ENCODE measurements at regions not wholly inside any gene's neighbourhood (a gene's known extent, or its start where the extent isn't known, plus 50 kb on each side); places are given as distances from the start of the nearest gene placed in this dataset.

- Histone ChIP-seq H4K20me1 (replicated peaks; ENCODE audit: control insufficient read depth, insufficient read depth, low read length) (no peaks in the 10 kb centered on the region), H3K4me1 (replicated peaks in 1 of 2; ENCODE audit: control insufficient read depth in 2 of 2, insufficient read depth in 2 of 2, low read length in 2 of 2) (no peaks in the 10 kb centered on the region), H3K9me1 (ENCODE audit: control insufficient read depth, insufficient read depth, low read length) (no peaks in the 10 kb centered on the region), H3K79me2 (ENCODE audit: control insufficient read depth, insufficient read depth, low read length) (no peaks in the 10 kb centered on the region), H3K4me3 (no peak overlapping the region), H3K27ac (ENCODE audit: extremely low read depth, low read depth, low read length) (no peak overlapping the region), H3K4me2 (ENCODE audit: insufficient read depth, low read length) (no peak overlapping the region), H3K9ac (ENCODE audit: insufficient read depth in 1 of 2, low read depth in 2 of 2, low read length in 2 of 2) (no peak overlapping the region), H3K9me3 (replicated peaks; ENCODE audit: control insufficient read depth, insufficient read depth, low read depth, low read length) (no peaks in the 10 kb centered on the region), H2AFZ (ENCODE audit: low read depth, low read length) (no peak overlapping the region), H3K27me3 (ENCODE audit: control insufficient read depth in 2 of 2, insufficient read depth in 2 of 2, low read length in 2 of 2) (no peaks in the 10 kb centered on the region), H3K36me3 (ENCODE audit: control insufficient read depth, insufficient read depth, low read length) (no peaks in the 10 kb centered on the region)
- in situ Hi-C loops (cut with MboI), result no loop called here
- POLR2A ChIA-PET, result no interaction called here
- BruUV-seq (replicated peaks), result no TSS peak
- intact Hi-C loops (cut with micrococcal nuclease), result no loop called here
- DNase-seq (ENCODE audit: extremely low read depth in 1 of 4, low spot score in 3 of 4), result no peak
- CTCF ChIA-PET (ENCODE audit: low intra/inter-chr PET ratio), result no interaction called here
- no peak for FAIRE-seq
- ATAC-seq, result no peak
- WGBS (ENCODE audit: insufficient coverage, low coverage, missing lambda C conversion rate), result 0% methylated on average over 1 of the region's 1 CpG
- TF ChIP-seq ZBTB1 (CRISPR knock-in tag; IDR thresholded peaks at IDR 0.05; ENCODE audit: borderline replicate concordance, low read depth) (no peak), ILF3 (IDR thresholded peaks at IDR 0.05; ENCODE audit: borderline replicate concordance) (no peak), ZNF263 (CRISPR knock-in tag; IDR thresholded peaks at IDR 0.05; ENCODE audit: borderline replicate concordance) (no peak), PRMT5 (CRISPR knock-in tag; IDR thresholded peaks at IDR 0.05) (no peak), ZNF449 (CRISPR knock-in tag; IDR thresholded peaks at IDR 0.05) (no peak), RBM17 (IDR thresholded peaks at IDR 0.05; ENCODE audit: borderline replicate concordance, low read depth, low read length) (no peak), TFE3 (CRISPR knock-in tag; IDR thresholded peaks at IDR 0.05) (peak; percentile 39), SLC30A9 (CRISPR knock-in tag; IDR thresholded peaks at IDR 0.05) (no peak), ZNF384 (IDR thresholded peaks at IDR 0.05; ENCODE audit: low read depth, low read length) (no peak), ZBTB11 (CRISPR knock-in tag; IDR thresholded peaks at IDR 0.05) (no peak), RUNX1 (IDR thresholded peaks at IDR 0.05; ENCODE audit: low read depth) (no peak), NFYB (IDR thresholded peaks at IDR 0.05; ENCODE audit: extremely low read depth, insufficient read length) (peak; percentile 48), CCNT2 (IDR thresholded peaks at IDR 0.05; ENCODE audit: borderline replicate concordance, extremely low read depth, insufficient read length, low read depth, low read length) (no peak), SREBF2 (CRISPR knock-in tag; IDR thresholded peaks at IDR 0.05) (no peak), CEBPG (CRISPR knock-in tag; IDR thresholded peaks at IDR 0.05) (no peak), CEBPG (tag; conservative IDR thresholded peaks at IDR 0.05 in 1 of 2, IDR thresholded peaks at IDR 0.05 in 1 of 2) (no peak)
These were observed 268.6 kb upstream of the LRTM1 start for GRCh38 chr3:55196495-55196894.
